Neutrophil (primary cell): ENCODE measurements at regions not wholly inside any gene's neighbourhood (a gene's known extent, or its start where the extent isn't known, plus 50 kb on each side); places are given as distances from the start of the nearest gene placed in this dataset.

Experiments used
- H3K27ac ChIP-seq: fragments of 200-600 bp; sonication (generic); 2 replicates; pipeline ENCODE4 v1.5.1; 2016; ENCODE audit warnings: mild to moderate bottlenecking, moderate library complexity
- H3K27me3 ChIP-seq: fragments of 200-600 bp; sonication (generic); 2 replicates; pipeline ENCODE4 v1.6.0; 2016; ENCODE audit warnings: mild to moderate bottlenecking
- H3K36me3 ChIP-seq: fragments of 200-600 bp; sonication (generic); 2 replicates; pipeline ENCODE4 v1.5.1; 2017
- H3K4me1 ChIP-seq, 2 experiments: fragments of 200-600 bp in 1 of 2; sonication (generic) in 1 of 2; 1 replicate in 1 of 2; 2 replicates in 1 of 2; pipeline versions ENCODE4 v1.5.1 to v1.6.1; 2013 to 2016; ENCODE audit warnings: low read depth in 1 of 2, low read length in 1 of 2, mild to moderate bottlenecking in 1 of 2, moderate library complexity in 1 of 2; ENCODE audit not compliant: control insufficient read depth in 1 of 2, insufficient read depth in 1 of 2
- H3K4me3 ChIP-seq, 2 experiments: fragments of 200-600 bp in 1 of 2; sonication (generic) in 1 of 2; 1 replicate in 1 of 2; 2 replicates in 1 of 2; pipeline ENCODE4 v1.5.1; 2013 to 2016; ENCODE audit warnings: low read depth in 1 of 2, low read length in 1 of 2, mild to moderate bottlenecking in 1 of 2, moderate library complexity in 1 of 2
- H3K9me3 ChIP-seq: fragments of 200-600 bp; sonication (generic); 2 replicates; pipeline ENCODE4 v1.5.1; 2016
- TF ChIP-seq, protein P1 (sequence below): fragments of 200-600 bp; sonication (generic); IDR thresholded peaks from 2 replicates; pipeline ENCODE4 v1.5.1; 2016; ENCODE audit warnings: antibody characterized with exemption

DNA sequence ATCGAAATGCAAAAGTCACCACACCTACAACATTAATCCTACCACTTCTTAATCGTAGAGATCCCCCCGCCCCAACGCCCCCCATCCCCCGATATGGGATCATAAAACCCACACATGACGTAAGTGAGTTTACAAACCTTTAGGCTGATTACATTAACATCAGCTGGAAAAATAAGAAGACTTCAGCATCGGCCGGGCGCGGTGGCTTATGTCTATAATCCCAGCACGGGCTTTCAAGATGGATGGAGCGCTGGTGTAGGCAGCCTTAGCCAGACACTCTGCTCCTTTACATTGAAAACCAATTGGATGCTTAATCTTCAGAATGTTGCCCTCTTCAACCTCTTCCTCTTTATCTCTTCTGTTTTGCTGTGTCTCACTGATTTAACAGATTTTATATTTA lies 1376.0 kb downstream of the MAT2B start:
- Histone ChIP-seq H3K27ac (no peak overlapping the region), H3K27me3 (no peaks in the 10 kb centered on the region), H3K9me3 (peaks cover 7% of the 10 kb centered on the region), H3K4me3 (no peak overlapping the region), H3K4me1 (no peaks in the 10 kb centered on the region), H3K36me3 (no peaks in the 10 kb centered on the region)
- TF ChIP-seq, protein P1, sequence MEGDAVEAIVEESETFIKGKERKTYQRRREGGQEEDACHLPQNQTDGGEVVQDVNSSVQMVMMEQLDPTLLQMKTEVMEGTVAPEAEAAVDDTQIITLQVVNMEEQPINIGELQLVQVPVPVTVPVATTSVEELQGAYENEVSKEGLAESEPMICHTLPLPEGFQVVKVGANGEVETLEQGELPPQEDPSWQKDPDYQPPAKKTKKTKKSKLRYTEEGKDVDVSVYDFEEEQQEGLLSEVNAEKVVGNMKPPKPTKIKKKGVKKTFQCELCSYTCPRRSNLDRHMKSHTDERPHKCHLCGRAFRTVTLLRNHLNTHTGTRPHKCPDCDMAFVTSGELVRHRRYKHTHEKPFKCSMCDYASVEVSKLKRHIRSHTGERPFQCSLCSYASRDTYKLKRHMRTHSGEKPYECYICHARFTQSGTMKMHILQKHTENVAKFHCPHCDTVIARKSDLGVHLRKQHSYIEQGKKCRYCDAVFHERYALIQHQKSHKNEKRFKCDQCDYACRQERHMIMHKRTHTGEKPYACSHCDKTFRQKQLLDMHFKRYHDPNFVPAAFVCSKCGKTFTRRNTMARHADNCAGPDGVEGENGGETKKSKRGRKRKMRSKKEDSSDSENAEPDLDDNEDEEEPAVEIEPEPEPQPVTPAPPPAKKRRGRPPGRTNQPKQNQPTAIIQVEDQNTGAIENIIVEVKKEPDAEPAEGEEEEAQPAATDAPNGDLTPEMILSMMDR: no peak

- H3K4me1 ChIP-seq: no peaks in the 10 kb centered on the region
- H3K27ac ChIP-seq: no peak overlapping the region
- no peak overlapping the region for H3K4me3 ChIP-seq
- H3K27me3 ChIP-seq: no peaks in the 10 kb centered on the region
- no peaks in the 10 kb centered on the region for H3K36me3 ChIP-seq
- TF ChIP-seq, protein P1: no peak
- H3K9me3 ChIP-seq: no peaks in the 10 kb centered on the region
Observed at GRCh38 chr5:164885179-164885578, 1379.8 kb downstream of the MAT2B start.

GRCh38 chr5:164893071-164893470 lies 1387.7 kb downstream of the MAT2B start:
- TF ChIP-seq, protein P1: no peak
- Histone ChIP-seq H3K9me3 (no peaks in the 10 kb centered on the region), H3K4me3 (no peak overlapping the region), H3K27ac (no peak overlapping the region), H3K36me3 (no peaks in the 10 kb centered on the region), H3K4me1 (no peaks in the 10 kb centered on the region), H3K27me3 (no peaks in the 10 kb centered on the region)

GRCh38 chr5:164898705-164899104 lies 1393.3 kb downstream of the MAT2B start:
- Histone ChIP-seq H3K27ac (no peak overlapping the region), H3K9me3 (no peaks in the 10 kb centered on the region), H3K27me3 (no peaks in the 10 kb centered on the region), H3K36me3 (no peaks in the 10 kb centered on the region), H3K4me1 (no peaks in the 10 kb centered on the region), H3K4me3 (no peak overlapping the region)
- TF ChIP-seq, protein P1: no peak

GRCh38 chr5:164909673-164910072 lies 1404.3 kb downstream of the MAT2B start:
- Histone ChIP-seq H3K9me3 (no peaks in the 10 kb centered on the region), H3K27ac (no peak overlapping the region), H3K4me3 (no peak overlapping the region), H3K27me3 (no peaks in the 10 kb centered on the region), H3K4me1 (no peaks in the 10 kb centered on the region), H3K36me3 (no peaks in the 10 kb centered on the region)
- TF ChIP-seq, protein P1: no peak

- H3K36me3 ChIP-seq: no peaks in the 10 kb centered on the region
- no peak overlapping the region for H3K27ac ChIP-seq
- TF ChIP-seq, protein P1: no peak
- no peaks in the 10 kb centered on the region for H3K4me1 ChIP-seq
- H3K27me3 ChIP-seq: no peaks in the 10 kb centered on the region
- no peak overlapping the region for H3K4me3 ChIP-seq
- H3K9me3 ChIP-seq: no peaks in the 10 kb centered on the region
Observed at GRCh38 chr5:164921722-164922121, 1416.3 kb downstream of the MAT2B start.
